ENCODE measurements at regions not wholly inside any gene's neighbourhood (a gene's known extent, or its start where the extent isn't known, plus 50 kb on each side); places are given as distances from the start of the nearest gene placed in this dataset.

DNA sequence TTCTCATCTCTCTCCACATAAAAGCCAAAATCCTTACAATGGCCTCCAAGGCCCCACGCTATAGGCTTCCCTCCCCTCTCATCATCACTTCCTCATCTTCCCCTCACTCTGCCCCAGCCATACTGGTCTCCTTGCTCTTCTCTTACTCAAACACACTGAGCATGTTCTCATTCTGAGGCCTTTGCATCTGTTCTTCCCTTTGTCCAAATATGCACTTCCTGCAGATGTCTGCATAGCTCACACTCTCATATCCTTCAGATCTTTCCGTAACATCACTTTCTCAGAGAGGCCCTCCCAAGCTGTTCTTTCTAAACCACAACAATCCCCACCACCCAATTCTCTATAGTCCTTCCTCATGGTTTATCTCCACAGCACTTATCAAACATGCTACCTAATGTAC, 284.1 kb downstream of the HHIPL2 start:
- no peaks in the 10 kb centered on the region for H3K36me3 Mint-ChIP-seq (ENCODE audit: low read depth)
- no peak overlapping the region for H3K4me3 Mint-ChIP-seq (ENCODE audit: unreplicated experiment)
- H3K27ac Mint-ChIP-seq (ENCODE audit: unreplicated experiment) = no peak overlapping the region
- peaks cover 19% of the 10 kb centered on the region for H3K27me3 Mint-ChIP-seq (ENCODE audit: low read depth)
- H3K4me1 Mint-ChIP-seq (ENCODE audit: low read depth) = peaks cover 6% of the 10 kb centered on the region
- H3K9me3 Mint-ChIP-seq (ENCODE audit: low read depth) = no peaks in the 10 kb centered on the region
- no peak for TF ChIP-seq CTCF (IDR thresholded peaks at IDR 0.05)
- no peak for DNase-seq (ENCODE audit: low spot score)

GRCh38 chr1:222257027-222257426, 290.9 kb downstream of the HHIPL2 start:
- no peak for TF ChIP-seq CTCF (IDR thresholded peaks at IDR 0.05)
- peaks cover 2% of the 10 kb centered on the region for H3K9me3 Mint-ChIP-seq (ENCODE audit: low read depth)
- H3K4me3 Mint-ChIP-seq (ENCODE audit: unreplicated experiment) = no peak overlapping the region
- no peak overlapping the region for H3K27ac Mint-ChIP-seq (ENCODE audit: unreplicated experiment)
- no peak for DNase-seq (ENCODE audit: low spot score)
- no peaks in the 10 kb centered on the region for H3K36me3 Mint-ChIP-seq (ENCODE audit: low read depth)
- peaks cover 21% of the 10 kb centered on the region for H3K27me3 Mint-ChIP-seq (ENCODE audit: low read depth)
- H3K4me1 Mint-ChIP-seq (ENCODE audit: low read depth) = no peaks in the 10 kb centered on the region

- Mint-ChIP-seq H3K4me3 (ENCODE audit: unreplicated experiment) (no peak overlapping the region), H3K4me1 (ENCODE audit: low read depth) (no peaks in the 10 kb centered on the region), H3K27me3 (ENCODE audit: low read depth) (peaks cover 19% of the 10 kb centered on the region), H3K9me3 (ENCODE audit: low read depth) (peaks cover 5% of the 10 kb centered on the region), H3K36me3 (ENCODE audit: low read depth) (no peaks in the 10 kb centered on the region), H3K27ac (ENCODE audit: unreplicated experiment) (no peak overlapping the region)
- no peak for TF ChIP-seq CTCF (IDR thresholded peaks at IDR 0.05)
- DNase-seq (ENCODE audit: low spot score) = no peak
Observed at GRCh38 chr1:222256058-222256457, 291.8 kb downstream of the HHIPL2 start.

- no peak for DNase-seq (ENCODE audit: low spot score)
- no peak overlapping the region for H3K4me3 Mint-ChIP-seq (ENCODE audit: unreplicated experiment)
- H3K36me3 Mint-ChIP-seq (ENCODE audit: low read depth) = no peaks in the 10 kb centered on the region
- no peak for TF ChIP-seq CTCF (IDR thresholded peaks at IDR 0.05)
- no peak overlapping the region for H3K27ac Mint-ChIP-seq (ENCODE audit: unreplicated experiment)
- H3K27me3 Mint-ChIP-seq (ENCODE audit: low read depth) = peaks cover 7% of the 10 kb centered on the region
- peaks cover 5% of the 10 kb centered on the region for H3K9me3 Mint-ChIP-seq (ENCODE audit: low read depth)
- no peaks in the 10 kb centered on the region for H3K4me1 Mint-ChIP-seq (ENCODE audit: low read depth)
Observed at GRCh38 chr1:222252788-222253187, 295.1 kb downstream of the HHIPL2 start.

GRCh38 chr1:222251847-222252246, 296.1 kb downstream of the HHIPL2 start:
- Mint-ChIP-seq H3K27ac (ENCODE audit: unreplicated experiment) (no peak overlapping the region), H3K9me3 (ENCODE audit: low read depth) (peaks cover 5% of the 10 kb centered on the region), H3K4me3 (ENCODE audit: unreplicated experiment) (no peak overlapping the region)

More at GRCh38 chr1:222251847-222252246, 296.1 kb downstream of the HHIPL2 start:
- Mint-ChIP-seq H3K36me3 (ENCODE audit: low read depth) (no peaks in the 10 kb centered on the region), H3K4me1 (ENCODE audit: low read depth) (no peaks in the 10 kb centered on the region), H3K27me3 (ENCODE audit: low read depth) (peaks cover 7% of the 10 kb centered on the region)
- no peak for TF ChIP-seq CTCF (IDR thresholded peaks at IDR 0.05)
- no peak for DNase-seq (ENCODE audit: low spot score)

Measured in chondrocyte (in vitro differentiated cells).